K562 (cell line): ENCODE measurements at regions not wholly inside any gene's neighbourhood (a gene's known extent, or its start where the extent isn't known, plus 50 kb on each side); places are given as distances from the start of the nearest gene placed in this dataset.

Experiments used
- ATAC-seq: fragments of 200-7000 bp; cut with Tn5 transposase; 3 replicates; pipeline ENCODE4 v1.9.1; 2020; ENCODE audit warnings: moderate library complexity
- BruUV-seq: library from RNA; stranded (reverse); fragments of 400-500 nt; replicated peaks from 2 replicates; lab custom pipeline; 2021; lab: Mats Ljungman, UMichigan
- CTCF ChIA-PET: fragments of 300-600 bp; formaldehyde crosslinking; extraction: SDS; loops from one replicate; lab custom pipeline; 2021; ENCODE audit warnings: low intra/inter-chr PET ratio; lab: Yijun Ruan, JAX
- POLR2A ChIA-PET: fragments of 300-600, 350-650 bp; sonication (Branson Sonifier 250); formaldehyde crosslinking; extraction: SDS; loops from one replicate; lab custom pipeline; 2021; ENCODE audit warnings: antibody characterized with exemption, inconsistent platforms; lab: Yijun Ruan, JAX
- DNase-seq, 4 experiments: peaks; one replicate each; pipeline versions ENCODE4 v3.0.0 to v3.0.0-alpha.2; 2011 to 2018; ENCODE audit warnings: low spot score in 3 of 4, mixed read lengths in 3 of 4; ENCODE audit errors: extremely low read depth in 1 of 4
- FAIRE-seq: peaks from 2 replicates; lab custom pipeline; 2011; peaks lifted over from hg19 to GRCh38; lab: Jason Lieb, UNC
- H2AFZ ChIP-seq: 2 replicates; pipeline ENCODE4 v1.6.0; 2011; ENCODE audit warnings: low read depth, low read length, control low read depth, inconsistent platforms
- H3K27ac ChIP-seq: fragments of 200-600 bp; 3 replicates; pipeline ENCODE4 v1.8.0; 2011; ENCODE audit warnings: low read depth, mild to moderate bottlenecking, control low read depth, inconsistent platforms, low read length, moderate library complexity, mixed read lengths; ENCODE audit errors: extremely low read depth
- H3K27me3 ChIP-seq, 2 experiments: fragments of 300-600 bp in 1 of 2; 2 replicates in 1 of 2; 3 replicates in 1 of 2; pipeline versions ENCODE4 v1.6.0 to v1.8.0; 2011; ENCODE audit warnings: inconsistent platforms in 2 of 2, low read length in 2 of 2, mild to moderate bottlenecking in 1 of 2, mixed read lengths in 1 of 2, moderate library complexity in 1 of 2; ENCODE audit not compliant: control insufficient read depth in 2 of 2, insufficient read depth in 2 of 2
- H3K36me3 ChIP-seq: fragments of 300-600 bp; 3 replicates; pipeline ENCODE4 v1.8.0; 2011; ENCODE audit warnings: mild to moderate bottlenecking, low read length, inconsistent platforms; ENCODE audit not compliant: control insufficient read depth, insufficient read depth
- H3K4me1 ChIP-seq, 2 experiments: fragments of 200-600 bp in 1 of 2; replicated peaks in 1 of 2; 2 replicates in 1 of 2; 3 replicates in 1 of 2; pipeline versions ENCODE4 v1.5.1 to v1.8.0; 2011; ENCODE audit warnings: inconsistent platforms in 2 of 2, low read length in 2 of 2, mild to moderate bottlenecking in 1 of 2, mixed read lengths in 1 of 2, moderate library complexity in 1 of 2; ENCODE audit not compliant: control insufficient read depth in 2 of 2, insufficient read depth in 2 of 2
- H3K4me2 ChIP-seq: 2 replicates; pipeline ENCODE4 v1.6.1; 2011; ENCODE audit warnings: low read length, control low read depth, inconsistent platforms, mixed read lengths; ENCODE audit not compliant: insufficient read depth
- H3K4me3 ChIP-seq: fragments of 200-600 bp; sonication (generic), shearing (Covaris generic); 2 replicates; pipeline ENCODE4 v1.5.1; 2016; ENCODE audit warnings: control low read depth, inconsistent platforms
- H3K79me2 ChIP-seq: fragments of 200-600 bp; 3 replicates; pipeline ENCODE4 v1.8.0; 2011; ENCODE audit warnings: low read length, inconsistent platforms; ENCODE audit not compliant: control insufficient read depth, insufficient read depth
- H3K9ac ChIP-seq, 2 experiments: 2 replicates each; pipeline versions ENCODE4 v1.6.0 to v1.6.1; 2011; ENCODE audit warnings: low read depth in 2 of 2, low read length in 2 of 2, control low read depth in 1 of 2, inconsistent platforms in 1 of 2, mild to moderate bottlenecking in 1 of 2, mixed read lengths in 1 of 2; ENCODE audit not compliant: insufficient read depth in 1 of 2
- H3K9me1 ChIP-seq: one replicate; pipeline ENCODE4 v1.6.0; 2011; ENCODE audit warnings: inconsistent platforms, mild to moderate bottlenecking, low read length, moderate library complexity; ENCODE audit not compliant: control insufficient read depth, insufficient read depth
- H3K9me3 ChIP-seq: replicated peaks from 2 replicates; pipeline ENCODE4 v1.5.1; 2011; ENCODE audit warnings: low read depth, low read length, inconsistent platforms; ENCODE audit not compliant: control insufficient read depth, insufficient read depth
- H4K20me1 ChIP-seq: replicated peaks from 2 replicates; pipeline ENCODE4 v1.6.1; 2011; ENCODE audit warnings: low read length, inconsistent platforms, mixed read lengths; ENCODE audit not compliant: control insufficient read depth, insufficient read depth
- DACH1 ChIP-seq: fragments of 450-650 bp; IDR thresholded peaks from 2 replicates; pipeline ENCODE4 v1.6.1; 2018; ENCODE audit not compliant: partially characterized antibody
- HEY1 ChIP-seq: fragments of 250-450 bp; sonication (Bioruptor Pico); IDR thresholded peaks from 2 replicates; pipeline ENCODE4 v1.5.0; 2020; ENCODE audit warnings: mild to moderate bottlenecking, moderate library complexity, borderline replicate concordance
- ZNF695 ChIP-seq: fragments of 450-650 bp; formaldehyde crosslinking; IDR thresholded peaks from 2 replicates; pipeline ENCODE4 v1.4.0; 2020; ENCODE audit warnings: mild to moderate bottlenecking, moderate library complexity
- ZNF75A ChIP-seq: fragments of 450-650 bp; formaldehyde crosslinking; IDR thresholded peaks from 2 replicates; pipeline ENCODE4 v1.4.0; 2020; ENCODE audit warnings: mild to moderate bottlenecking
- WGBS: fragments of 100-300 bp; shearing (Covaris generic); methylation state at CpG from one replicate; pipeline ENCODE4 v1.1.6; 2016; ENCODE audit warnings: low coverage, mixed read lengths; ENCODE audit not compliant: insufficient coverage; ENCODE audit errors: missing lambda C conversion rate; 5-methylcytosine and 5-hydroxymethylcytosine counted together
- in situ Hi-C: fragments of 300-500 bp; cut with MboI; formaldehyde crosslinking; loops from 4 replicates; pipeline ENCODE4 v1.15.0; 2018; ENCODE audit warnings: inconsistent platforms, mixed read lengths
- intact Hi-C: fragments of 100-400 bp; cut with micrococcal nuclease; formaldehyde crosslinking; loops from 2 replicates; pipeline ENCODE4 v1.14.2; 2022
- TF ChIP-seq, protein P1 (sequence below): sonication (generic); formaldehyde crosslinking; IDR thresholded peaks from 2 replicates; pipeline ENCODE4 v1.8.1; 2023; ENCODE audit warnings: missing genetic modification reagents, mild to moderate bottlenecking, borderline replicate concordance

DNA sequence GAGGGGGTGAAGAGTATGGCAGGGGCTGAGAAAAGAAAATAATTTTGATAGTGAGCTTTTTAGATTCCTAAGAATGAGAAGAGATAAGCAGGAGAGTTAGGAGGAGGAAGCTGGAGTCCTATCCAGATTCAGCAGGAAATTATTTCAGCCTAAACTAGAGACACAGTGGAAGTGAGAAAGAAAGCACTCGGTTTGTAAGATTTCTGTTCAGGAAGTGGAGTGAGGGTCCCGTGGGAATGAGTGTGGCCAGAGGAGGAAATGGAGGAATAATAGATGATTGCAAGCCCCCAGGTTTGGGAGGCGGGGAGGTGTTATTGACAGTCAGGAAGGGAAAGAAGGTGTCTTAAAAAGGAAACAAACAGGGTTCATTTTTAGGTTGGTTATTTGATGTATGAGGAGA is 84.8 kb upstream of the NRP1 start:
- no peaks in the 10 kb centered on the region for H3K27me3 ChIP-seq
- H3K4me3 ChIP-seq: no peak overlapping the region
- H3K79me2 ChIP-seq: no peaks in the 10 kb centered on the region
- H3K9me3 ChIP-seq: no peaks in the 10 kb centered on the region
- in situ Hi-C loops: no loop called here
- H3K36me3 ChIP-seq: no peaks in the 10 kb centered on the region
- no peak for FAIRE-seq
- no peaks in the 10 kb centered on the region for H3K9me1 ChIP-seq
- POLR2A ChIA-PET: no interaction called here
- TF ChIP-seq, protein P1, sequence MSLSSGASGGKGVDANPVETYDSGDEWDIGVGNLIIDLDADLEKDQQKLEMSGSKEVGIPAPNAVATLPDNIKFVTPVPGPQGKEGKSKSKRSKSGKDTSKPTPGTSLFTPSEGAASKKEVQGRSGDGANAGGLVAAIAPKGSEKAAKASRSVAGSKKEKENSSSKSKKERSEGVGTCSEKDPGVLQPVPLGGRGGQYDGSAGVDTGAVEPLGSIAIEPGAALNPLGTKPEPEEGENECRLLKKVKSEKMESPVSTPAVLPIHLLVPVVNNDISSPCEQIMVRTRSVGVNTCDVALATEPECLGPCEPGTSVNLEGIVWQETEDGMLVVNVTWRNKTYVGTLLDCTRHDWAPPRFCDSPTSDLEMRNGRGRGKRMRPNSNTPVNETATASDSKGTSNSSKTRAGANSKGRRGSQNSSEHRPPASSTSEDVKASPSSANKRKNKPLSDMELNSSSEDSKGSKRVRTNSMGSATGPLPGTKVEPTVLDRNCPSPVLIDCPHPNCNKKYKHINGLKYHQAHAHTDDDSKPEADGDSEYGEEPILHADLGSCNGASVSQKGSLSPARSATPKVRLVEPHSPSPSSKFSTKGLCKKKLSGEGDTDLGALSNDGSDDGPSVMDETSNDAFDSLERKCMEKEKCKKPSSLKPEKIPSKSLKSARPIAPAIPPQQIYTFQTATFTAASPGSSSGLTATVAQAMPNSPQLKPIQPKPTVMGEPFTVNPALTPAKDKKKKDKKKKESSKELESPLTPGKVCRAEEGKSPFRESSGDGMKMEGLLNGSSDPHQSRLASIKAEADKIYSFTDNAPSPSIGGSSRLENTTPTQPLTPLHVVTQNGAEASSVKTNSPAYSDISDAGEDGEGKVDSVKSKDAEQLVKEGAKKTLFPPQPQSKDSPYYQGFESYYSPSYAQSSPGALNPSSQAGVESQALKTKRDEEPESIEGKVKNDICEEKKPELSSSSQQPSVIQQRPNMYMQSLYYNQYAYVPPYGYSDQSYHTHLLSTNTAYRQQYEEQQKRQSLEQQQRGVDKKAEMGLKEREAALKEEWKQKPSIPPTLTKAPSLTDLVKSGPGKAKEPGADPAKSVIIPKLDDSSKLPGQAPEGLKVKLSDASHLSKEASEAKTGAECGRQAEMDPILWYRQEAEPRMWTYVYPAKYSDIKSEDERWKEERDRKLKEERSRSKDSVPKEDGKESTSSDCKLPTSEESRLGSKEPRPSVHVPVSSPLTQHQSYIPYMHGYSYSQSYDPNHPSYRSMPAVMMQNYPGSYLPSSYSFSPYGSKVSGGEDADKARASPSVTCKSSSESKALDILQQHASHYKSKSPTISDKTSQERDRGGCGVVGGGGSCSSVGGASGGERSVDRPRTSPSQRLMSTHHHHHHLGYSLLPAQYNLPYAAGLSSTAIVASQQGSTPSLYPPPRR (CRISPR knock-in tag): no peak
- TF ChIP-seq ZNF695 (CRISPR knock-in tag) (no peak), DACH1 (no peak), ZNF75A (no peak), HEY1 (CRISPR knock-in tag) (no peak)
- TF ChIP-seq, all 486 proteins: peak for 0
- no peak overlapping the region for H3K27ac ChIP-seq
- no peaks in the 10 kb centered on the region for H3K4me1 ChIP-seq
- H3K4me2 ChIP-seq: no peak overlapping the region
- intact Hi-C loops: no loop called here
- H2AFZ ChIP-seq: no peak overlapping the region
- H3K9ac ChIP-seq: no peak overlapping the region
- no peaks in the 10 kb centered on the region for H4K20me1 ChIP-seq
- ATAC-seq (no peak), DNase-seq (no peak)
- WGBS: 0% methylated on average over 3 of the region's 3 CpGs
- no TSS peak for BruUV-seq
- CTCF ChIA-PET: no interaction called here
